Hematopoietic multipotent progenitor cell treated with erythropoietin and hydrocortisone succinate and interleukin-3 and kit ligand, for 17 days (in vitro differentiated cells): ENCODE measurements at regions not wholly inside any gene's neighbourhood (a gene's known extent, or its start where the extent isn't known, plus 50 kb on each side); places are given as distances from the start of the nearest gene placed in this dataset.

ENCODE experiments used
- DNase-seq: peaks from one replicate; pipeline ENCODE4 v3.0.0-alpha.2; 2015; ENCODE audit warnings: low spot score

DNA sequence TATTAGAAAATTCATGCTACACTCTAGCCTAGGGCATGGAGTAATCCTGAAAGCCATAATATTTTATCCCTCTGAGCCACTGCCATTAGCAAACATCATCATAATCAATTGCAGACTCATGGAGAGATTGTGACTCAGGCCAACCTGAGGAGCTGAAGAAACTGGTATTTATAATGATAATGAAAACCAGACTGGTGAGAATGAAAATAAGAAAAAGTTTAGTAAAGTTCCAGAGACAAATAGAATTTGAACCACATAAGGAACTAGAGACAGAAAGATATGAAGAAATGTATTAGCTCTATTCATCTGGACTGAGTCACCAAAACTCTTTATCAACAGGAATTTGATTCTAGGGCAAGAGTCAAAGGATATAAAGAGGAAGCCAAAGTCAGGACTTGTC lies 158.7 kb downstream of the DRD1 start:
- no peak for DNase-seq

DNA sequence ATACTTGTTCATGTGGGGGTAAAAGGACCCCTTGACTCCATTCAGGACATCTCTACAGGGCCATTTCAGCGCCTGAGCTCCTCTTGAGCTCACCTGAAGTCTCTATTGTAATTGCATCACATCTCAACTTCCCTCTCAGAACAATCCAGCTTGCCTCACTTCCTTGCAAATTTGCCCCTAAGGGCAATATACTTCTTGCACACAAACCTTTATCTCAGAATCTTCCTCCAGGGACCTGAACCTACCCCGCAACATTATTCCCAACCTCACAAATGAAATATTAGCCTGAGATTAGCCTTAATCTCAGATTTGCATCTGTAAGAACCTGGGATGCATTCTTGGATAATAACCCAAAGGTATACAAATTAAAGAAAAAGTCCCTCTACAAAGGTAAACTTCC lies 159.2 kb downstream of the DRD1 start:
- DNase-seq = no peak

DNA sequence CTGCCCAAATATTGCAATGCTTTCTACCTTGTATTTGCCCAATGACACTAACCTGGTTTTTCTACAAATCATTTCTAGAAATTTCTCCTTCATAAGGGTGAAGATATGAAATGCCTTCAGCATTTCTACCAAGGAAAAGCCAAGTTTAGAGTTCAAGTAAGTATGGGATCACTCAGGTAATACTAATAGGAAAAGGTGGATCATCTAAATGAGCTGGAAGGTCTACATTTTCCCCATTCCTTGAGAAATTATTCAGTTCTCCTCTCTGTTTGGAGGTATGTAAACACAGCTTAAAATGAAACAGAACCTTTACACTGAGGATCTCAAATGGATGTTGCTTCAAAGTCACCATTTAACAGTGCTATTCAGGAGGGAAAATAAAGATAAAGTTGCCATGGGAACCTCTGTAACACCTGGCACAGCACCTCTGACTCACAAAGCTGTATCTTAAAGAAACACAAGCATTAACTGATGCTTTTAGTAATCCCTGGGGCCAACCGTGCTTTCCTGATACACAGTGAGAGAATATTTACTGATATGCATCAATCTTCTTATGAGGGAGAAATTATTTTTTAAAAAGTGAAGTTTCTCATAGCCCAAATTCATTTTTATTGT lies 161.3 kb downstream of the DRD1 start:
- no peak for DNase-seq

- no peak for DNase-seq
These were observed 162.3 kb downstream of the DRD1 start for GRCh38 chr5:175281714-175282113.

DNA sequence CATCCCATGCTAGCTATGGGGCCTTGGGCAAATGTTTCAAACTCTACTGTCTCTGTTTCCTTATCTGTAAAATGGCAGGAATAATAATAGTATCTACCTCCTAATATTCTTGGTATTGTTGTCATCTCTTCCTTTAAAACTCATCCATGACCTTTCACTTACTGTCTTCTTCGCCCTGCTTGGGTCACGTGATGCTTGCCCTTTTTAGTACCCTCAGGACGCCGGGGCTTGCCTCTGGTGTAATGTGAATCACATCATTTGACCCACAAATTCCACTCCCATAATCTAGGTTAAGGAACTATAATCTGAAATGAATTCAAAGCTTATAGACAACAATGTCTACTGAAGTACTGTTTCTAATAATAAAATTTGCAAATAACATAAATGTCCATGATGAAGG lies 162.7 kb downstream of the DRD1 start:
- no peak for DNase-seq

- DNase-seq = no peak
These were observed 164.5 kb downstream of the DRD1 start for GRCh38 chr5:175279506-175279905.

DNA sequence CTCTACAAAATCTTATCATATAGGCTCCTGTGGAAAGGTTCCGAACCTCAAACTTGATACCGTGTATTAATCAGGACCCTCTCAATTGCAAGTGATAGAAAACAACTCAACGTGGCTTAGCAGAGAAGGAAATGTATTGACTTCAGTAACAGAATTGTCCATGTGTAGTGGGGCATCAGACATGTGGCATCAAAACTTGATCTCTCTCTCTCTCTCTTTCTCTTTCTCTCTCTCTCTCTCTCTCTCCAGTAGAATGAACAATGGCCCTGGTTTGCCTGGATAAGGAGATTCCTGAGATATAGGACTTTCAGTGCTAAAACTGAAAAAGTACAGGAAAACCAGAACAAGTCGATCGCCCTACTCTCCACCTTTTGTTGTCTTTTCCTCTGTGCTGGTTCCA lies 168.2 kb downstream of the DRD1 start:
- DNase-seq = no peak

DNA sequence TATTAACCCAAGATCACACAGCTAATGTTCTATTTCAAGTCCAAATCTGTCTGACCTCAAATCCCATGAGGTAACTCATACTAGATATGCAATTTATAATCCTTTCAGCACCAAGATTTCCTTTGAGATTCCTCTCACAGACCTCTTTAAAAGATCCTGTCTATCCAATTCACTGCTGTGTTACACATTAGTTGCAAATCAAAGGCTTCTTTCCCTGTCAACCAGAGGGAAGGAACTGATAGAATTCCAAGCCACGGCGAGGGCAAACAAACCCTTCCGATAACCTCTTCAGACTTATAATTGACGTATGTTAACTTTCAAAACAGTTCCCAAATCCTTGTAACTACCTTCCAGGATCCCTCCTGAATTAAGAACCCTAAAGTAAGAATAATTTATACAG lies 168.9 kb downstream of the DRD1 start:
- no peak for DNase-seq

- no peak for DNase-seq
These were observed 169.8 kb downstream of the DRD1 start for GRCh38 chr5:175274171-175274570.

- no peak for DNase-seq
These were observed 179.6 kb downstream of the DRD1 start for GRCh38 chr5:175264406-175264805.

- no peak for DNase-seq
These were observed 180.2 kb downstream of the DRD1 start for GRCh38 chr5:175263776-175264175.

DNA sequence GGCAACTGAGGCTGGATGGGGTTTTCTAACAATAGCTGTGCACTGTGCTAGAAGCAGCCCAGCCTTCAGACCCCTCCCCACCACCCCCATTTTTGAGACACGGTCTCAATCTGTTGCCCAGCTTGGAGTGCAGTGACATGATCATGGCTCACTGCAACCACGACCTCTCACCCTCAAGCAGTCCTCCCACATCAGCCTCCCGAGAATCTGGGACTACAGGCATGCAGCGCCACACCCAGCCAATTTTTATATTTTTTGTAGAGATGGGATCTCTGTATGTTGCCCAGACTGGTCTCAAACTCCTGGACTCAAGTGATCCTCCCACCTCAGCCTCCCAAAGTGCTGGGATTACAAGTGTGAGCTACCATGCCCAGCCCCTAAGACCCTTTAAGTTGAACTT lies 182.5 kb downstream of the DRD1 start:
- no peak for DNase-seq

DNA sequence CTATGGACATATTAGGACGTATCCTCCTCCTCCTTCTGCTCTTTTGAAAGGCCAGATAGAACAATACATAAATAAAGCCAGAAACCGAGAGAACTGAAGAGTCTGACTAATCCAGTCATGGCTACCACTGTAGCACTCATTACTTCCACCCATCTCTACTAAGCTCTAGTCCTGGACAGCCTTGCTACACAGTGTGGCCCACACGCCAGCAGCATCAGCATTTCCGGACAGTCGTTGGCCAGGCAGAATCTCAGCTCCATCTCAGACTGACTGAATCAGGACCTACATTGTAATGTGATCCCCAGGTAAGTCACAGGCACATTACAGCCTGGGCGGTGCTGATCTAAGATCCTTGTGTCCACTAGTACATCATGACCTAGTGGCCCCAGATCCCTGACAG lies 182.9 kb downstream of the DRD1 start:
- no peak for DNase-seq

- no peak for DNase-seq
These were observed 186.2 kb downstream of the DRD1 start for GRCh38 chr5:175257847-175258194.

DNA sequence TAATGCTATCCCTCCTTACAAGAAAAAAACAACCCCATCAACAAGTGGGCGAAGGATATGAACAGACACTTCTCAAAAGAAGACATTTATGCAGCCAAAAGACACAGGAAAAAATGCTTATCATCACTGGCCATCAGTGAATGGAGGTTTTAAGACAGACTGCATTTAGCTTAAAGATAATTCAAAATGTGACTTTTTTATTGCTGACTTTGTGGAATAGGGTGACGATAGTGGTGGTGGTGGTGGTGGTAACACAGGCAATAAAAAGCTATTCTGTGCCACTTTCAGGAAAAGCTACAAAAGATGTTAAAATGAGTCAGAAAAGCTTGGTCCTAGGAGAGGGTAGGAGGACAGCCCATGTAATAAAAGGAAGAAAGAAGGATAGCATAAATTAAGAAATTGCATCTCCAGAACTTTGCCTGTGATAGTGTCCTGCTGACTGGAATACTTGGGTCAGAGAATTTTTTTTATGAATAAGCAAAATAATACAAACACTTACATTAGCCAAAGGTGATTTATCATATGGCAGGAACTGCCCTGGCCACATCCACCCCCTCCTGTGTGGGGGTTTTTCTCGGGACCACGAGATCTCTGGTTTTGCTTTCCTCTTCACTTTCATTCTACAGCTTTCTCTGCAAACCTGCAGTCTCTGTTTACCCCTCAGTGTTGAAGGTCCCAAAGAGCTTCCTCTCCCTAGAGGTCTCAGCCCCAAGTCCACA lies 186.7 kb downstream of the DRD1 start:
- no peak for DNase-seq

GRCh38 chr5:175254155-175254554 lies 189.8 kb downstream of the DRD1 start:
- no peak for DNase-seq

- DNase-seq = no peak
These were observed 190.4 kb downstream of the DRD1 start for GRCh38 chr5:175253597-175253996.

GRCh38 chr5:175252234-175252805 lies 191.7 kb downstream of the DRD1 start:
- no peak for DNase-seq

DNA sequence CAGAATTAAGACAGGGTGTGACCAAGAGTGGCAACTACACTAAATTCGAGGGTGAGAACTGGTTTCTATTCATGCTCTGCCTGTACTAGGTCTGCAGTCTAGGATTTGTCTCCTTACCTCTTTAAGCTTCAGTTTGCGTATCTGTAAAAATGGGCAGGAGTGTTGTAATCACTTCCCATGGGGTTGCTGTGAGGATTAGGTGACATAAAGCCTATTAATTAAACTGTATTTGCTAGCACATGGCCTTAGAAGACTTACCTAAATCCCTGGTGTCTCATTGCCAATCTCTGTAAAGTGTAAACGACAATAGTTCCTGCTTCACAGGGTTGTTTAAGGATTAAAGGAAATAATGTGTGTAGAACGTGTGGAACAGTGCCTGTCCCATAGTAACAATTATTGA lies 193.6 kb downstream of the DRD1 start:
- no peak for DNase-seq

DNA sequence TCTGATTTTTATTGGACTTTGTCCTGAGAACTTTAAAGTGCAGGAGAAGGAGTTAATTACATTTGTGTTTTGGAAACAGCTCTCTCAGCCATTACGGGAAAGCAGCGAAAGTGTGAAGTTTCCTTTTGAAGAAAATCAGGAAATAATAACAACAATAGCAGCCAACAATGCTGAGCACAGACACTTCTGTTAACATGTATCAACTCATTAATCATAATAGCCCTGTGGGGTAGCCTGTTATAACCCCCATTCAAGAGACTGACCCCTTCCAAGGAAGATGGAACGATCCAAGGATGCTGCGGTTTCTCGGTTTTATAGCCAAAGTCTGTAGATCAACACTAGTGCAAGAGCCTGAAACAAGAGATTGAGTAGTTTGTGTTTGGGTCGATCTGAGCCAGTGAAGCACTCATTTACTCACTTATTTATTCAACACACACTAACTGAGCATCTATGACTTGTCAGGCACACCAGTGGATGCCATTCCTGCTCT lies 195.5 kb downstream of the DRD1 start:
- DNase-seq = no peak

DNA sequence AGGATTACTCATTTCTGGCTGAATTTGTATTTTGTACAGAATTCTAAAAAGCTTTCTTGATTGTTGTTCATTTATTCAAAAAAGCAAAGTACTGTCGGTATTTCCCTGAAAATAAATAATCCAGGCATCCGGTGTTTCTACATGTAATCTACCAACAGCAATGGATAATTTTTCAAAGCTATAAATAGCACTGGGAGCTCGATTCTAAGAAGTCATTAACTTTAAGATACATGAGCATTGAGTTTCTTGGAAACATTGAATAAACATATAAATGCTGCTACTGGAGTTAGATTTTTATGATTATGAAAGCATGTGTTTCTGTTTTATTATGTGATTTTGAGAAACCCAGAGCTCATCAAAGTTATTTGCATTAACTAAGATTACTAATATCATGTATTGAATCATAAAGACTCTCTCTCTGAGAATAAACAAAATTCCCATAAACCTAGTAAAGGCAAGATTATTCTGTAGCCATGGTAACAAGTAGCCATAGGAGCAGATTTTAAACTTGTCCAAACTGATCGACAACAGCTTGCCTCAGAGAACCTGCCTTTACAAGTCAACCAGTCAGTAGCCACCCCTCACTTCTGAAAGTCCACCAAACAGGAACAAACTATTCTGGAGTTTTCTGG lies 197.0 kb downstream of the DRD1 start:
- no peak for DNase-seq

- DNase-seq = no peak
These were observed 197.6 kb downstream of the DRD1 start for GRCh38 chr5:175246242-175246888.

GRCh38 chr5:175243441-175243840 lies 200.5 kb downstream of the DRD1 start:
- DNase-seq = no peak
